GM19463 (cell line): ENCODE measurements at regions not wholly inside any gene's neighbourhood (a gene's known extent, or its start where the extent isn't known, plus 50 kb on each side); places are given as distances from the start of the nearest gene placed in this dataset.
A peak's percentile ranks its signal among the peaks of the same experiment; 100 is the strongest.

Source experiments
- ATAC-seq: cut with Tn5 transposase; IDR thresholded peaks from one replicate; pipeline ENCODE4 v1.9.1; 2021; ENCODE audit warnings: mild to moderate bottlenecking, moderate library complexity; ENCODE audit not compliant: unreplicated experiment

GRCh38 chr2:16507655-16508489 is 157.8 kb downstream of the CYRIA start:
- ATAC-seq = peak; percentile 52

GRCh38 chr2:16506366-16506765 is 159.3 kb downstream of the CYRIA start:
- no peak for ATAC-seq

- ATAC-seq = no peak
Observed at GRCh38 chr2:16496426-16497388, 168.9 kb downstream of the CYRIA start.

DNA sequence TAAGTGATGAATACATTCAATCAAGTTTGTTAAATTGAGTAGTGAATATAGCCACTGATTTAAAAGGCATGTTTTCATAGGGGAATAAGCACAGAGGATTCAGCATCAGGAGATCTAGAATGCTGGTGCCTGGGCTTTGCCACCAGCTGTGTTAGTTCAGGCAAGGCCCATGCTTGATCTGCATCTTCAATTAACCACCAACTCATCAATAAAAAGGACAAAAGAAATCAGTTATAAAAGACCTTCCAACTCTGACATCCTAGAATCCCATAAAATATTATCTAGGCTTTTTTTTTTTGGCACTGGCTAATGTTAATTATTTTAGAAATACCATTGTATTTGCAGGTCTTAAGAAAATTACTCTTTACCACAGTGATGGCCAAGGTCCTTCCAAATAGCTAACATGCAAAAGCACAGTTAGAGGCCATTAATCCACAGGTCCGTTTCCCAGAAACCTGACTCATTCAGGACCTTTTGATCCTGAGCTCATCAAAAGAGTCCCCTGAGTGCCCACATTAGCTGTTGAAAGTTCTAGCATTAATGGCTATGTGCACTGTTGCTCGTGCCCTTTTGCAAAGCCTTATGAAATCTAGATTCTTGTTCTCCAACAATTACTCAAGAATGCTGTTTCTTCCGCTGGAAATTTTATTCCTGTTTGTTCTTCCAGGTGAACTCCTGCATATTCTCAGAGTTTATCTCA is 170.0 kb downstream of the CYRIA start:
- no peak for ATAC-seq

DNA sequence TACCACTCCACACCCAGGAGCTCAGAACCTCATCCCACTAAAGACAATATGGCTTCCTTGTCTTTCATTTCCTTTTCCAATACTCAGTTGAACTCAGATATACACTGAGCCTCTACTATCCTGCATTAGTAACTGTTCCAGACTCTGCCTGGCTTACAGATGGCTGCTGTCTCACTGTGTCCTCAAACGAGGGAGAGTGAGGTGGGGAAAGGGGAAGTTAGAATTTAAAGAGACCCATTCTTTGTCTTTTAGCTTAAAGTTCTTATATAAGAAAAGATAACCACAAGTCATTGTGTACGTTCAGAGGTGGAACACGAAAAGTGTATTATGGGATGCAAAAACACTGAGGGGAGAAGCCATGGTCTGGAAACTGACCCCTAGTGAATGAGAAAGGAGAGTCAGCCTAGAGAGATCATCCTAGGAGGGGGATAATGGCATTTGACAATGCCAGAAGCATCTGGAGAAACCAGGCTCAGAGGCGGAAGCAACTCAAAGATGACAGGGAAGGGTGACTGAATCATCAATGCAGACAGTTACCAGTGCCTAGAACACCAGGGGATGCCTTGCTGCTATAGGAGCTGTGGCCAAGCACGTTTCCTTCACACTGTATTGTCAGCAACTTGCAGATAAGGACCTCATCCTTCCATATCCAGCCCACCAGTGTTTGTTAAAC is 170.7 kb downstream of the CYRIA start:
- no peak for ATAC-seq

- ATAC-seq = no peak
Observed at GRCh38 chr2:16493788-16494187, 171.8 kb downstream of the CYRIA start.

DNA sequence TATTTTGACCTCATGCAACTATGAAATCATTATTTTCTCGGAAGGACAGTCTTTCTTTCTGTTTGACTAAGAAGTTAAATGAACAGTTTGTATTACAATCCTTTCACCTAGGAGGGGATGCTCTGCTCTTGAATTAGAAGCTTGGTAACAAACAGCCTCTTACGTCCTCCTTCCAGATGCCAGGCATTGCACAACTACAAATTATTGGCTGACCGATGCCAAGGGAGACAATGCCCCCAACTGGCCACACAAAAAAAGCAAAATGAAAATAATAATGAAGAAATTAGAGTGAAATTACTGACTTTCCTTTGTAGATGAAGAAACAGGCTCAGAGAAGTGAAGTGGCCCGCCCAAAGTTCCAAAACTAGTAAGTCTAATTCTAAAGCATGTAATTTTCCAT is 177.9 kb downstream of the CYRIA start:
- no peak for ATAC-seq

GRCh38 chr2:16485251-16485650 is 180.4 kb downstream of the CYRIA start:
- no peak for ATAC-seq

- ATAC-seq = no peak
Observed at GRCh38 chr2:16482460-16482859, 183.2 kb downstream of the CYRIA start.

- no peak for ATAC-seq
Observed at GRCh38 chr2:16481351-16481750, 184.3 kb downstream of the CYRIA start.

- no peak for ATAC-seq
Observed at GRCh38 chr2:16479721-16480120, 185.9 kb downstream of the CYRIA start.

DNA sequence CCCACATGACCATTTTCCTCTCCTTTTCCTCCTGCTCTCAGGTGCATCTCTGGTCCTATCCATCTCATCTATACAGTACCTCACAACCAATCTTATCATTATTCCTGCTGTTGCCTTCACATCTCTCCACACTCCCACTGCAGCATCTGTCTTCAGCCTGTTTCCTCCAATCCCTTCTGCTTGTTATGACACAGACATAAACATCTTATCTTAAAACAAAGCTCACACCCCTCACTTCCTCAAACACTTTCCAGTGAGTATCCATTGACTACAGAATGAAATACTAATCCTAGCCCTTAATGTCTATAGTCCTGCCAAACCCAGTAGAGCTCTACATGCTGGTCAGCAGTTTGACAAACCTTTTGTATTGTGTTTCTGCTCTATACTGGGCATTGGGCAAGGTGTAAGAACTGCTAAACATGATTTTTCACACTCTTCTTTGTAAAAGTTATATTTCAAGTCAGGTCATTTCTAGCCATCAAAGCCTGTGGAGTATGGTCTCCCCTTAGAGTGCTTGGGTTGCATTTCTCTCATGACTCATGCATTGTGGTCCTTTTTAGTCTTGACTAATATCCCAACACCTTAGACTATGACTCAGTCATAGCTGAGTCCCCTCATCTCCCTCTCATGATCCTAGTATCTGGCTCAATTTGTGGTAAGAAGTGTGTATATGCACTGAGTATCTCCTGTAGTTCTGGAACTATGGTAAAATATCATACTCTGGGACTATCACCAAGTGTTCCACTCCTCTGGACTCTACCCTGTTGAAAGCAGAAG is 187.0 kb downstream of the CYRIA start:
- ATAC-seq = no peak

- no peak for ATAC-seq
Observed at GRCh38 chr2:16477648-16478047, 188.0 kb downstream of the CYRIA start.

GRCh38 chr2:16476866-16477265 is 188.8 kb downstream of the CYRIA start:
- no peak for ATAC-seq

GRCh38 chr2:16475986-16476567 is 189.6 kb downstream of the CYRIA start:
- no peak for ATAC-seq

DNA sequence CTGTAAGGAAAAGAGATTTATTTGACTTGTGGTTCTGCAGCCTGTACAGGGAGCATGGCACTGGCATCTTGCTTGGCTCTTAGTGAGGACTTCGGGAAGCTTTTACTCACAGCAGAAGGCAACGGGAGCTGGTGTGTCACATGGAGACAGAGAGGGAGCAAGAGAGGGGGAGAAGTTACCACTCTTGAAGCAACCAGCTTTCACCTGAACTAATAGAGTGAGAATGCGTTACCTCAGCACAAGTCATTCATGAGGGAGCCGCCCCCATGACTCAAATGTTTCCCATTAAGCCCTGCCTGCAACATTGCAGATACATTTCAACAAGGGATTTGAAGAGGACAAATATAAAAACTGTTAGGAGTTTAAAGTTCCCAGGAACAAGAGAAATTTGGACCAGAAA is 190.0 kb downstream of the CYRIA start:
- no peak for ATAC-seq

GRCh38 chr2:16473575-16473974 is 192.1 kb downstream of the CYRIA start:
- no peak for ATAC-seq

- ATAC-seq = no peak
Observed at GRCh38 chr2:16470936-16471490, 194.6 kb downstream of the CYRIA start.

- no peak for ATAC-seq
Observed at GRCh38 chr2:16466821-16467151, 198.8 kb downstream of the CYRIA start.
